Activated CD8-positive, alpha-beta T cell treated with anti-CD3 and anti-CD28 coated beads for 36 hours (primary cell): ENCODE measurements at regions not wholly inside any gene's neighbourhood (a gene's known extent, or its start where the extent isn't known, plus 50 kb on each side); places are given as distances from the start of the nearest gene placed in this dataset.

Experiments
- ATAC-seq: fragments of 200-7000 bp; cut with Tn5 transposase; one replicate; pipeline ENCODE4 v1.10.0; 2021; ENCODE audit warnings: mild to moderate bottlenecking, moderate library complexity
- CTCF ChIA-PET: fragments of 350-600 bp; sonication (Branson Sonifier 250); formaldehyde crosslinking; loops from one replicate; lab custom pipeline; 2021; ENCODE audit warnings: antibody characterized with exemption; lab: Charles Lee
- POLR2A ChIA-PET: fragments of 350-600 bp; sonication (Branson Sonifier 250); formaldehyde crosslinking; loops from one replicate; lab custom pipeline; 2021; ENCODE audit warnings: antibody characterized with exemption; lab: Charles Lee
- DNase-seq: peaks from one replicate; pipeline ENCODE4 v3.0.0-alpha.2; 2020
- H3K27ac Mint-ChIP-seq: one replicate; pipeline ENCODE4 v1.8.0; 2021; ENCODE audit warnings: mild to moderate bottlenecking, mixed read lengths
- H3K27me3 Mint-ChIP-seq: one replicate; pipeline ENCODE4 v1.8.0; 2021; ENCODE audit warnings: mixed read lengths
- H3K36me3 Mint-ChIP-seq: one replicate; pipeline ENCODE4 v1.8.0; 2021; ENCODE audit warnings: low read depth, mixed read lengths
- H3K4me1 Mint-ChIP-seq: one replicate; pipeline ENCODE4 v1.8.0; 2021; ENCODE audit warnings: low read depth, mixed read lengths
- H3K4me3 Mint-ChIP-seq: one replicate; pipeline ENCODE4 v1.8.0; 2021; ENCODE audit warnings: mild to moderate bottlenecking, moderate library complexity, mixed read lengths
- H3K9me3 Mint-ChIP-seq: one replicate; pipeline ENCODE4 v1.8.0; 2021; ENCODE audit warnings: mixed read lengths
- CTCF ChIP-seq: fragments of 200-600 bp; IDR thresholded peaks from one replicate; pipeline ENCODE4 v1.8.0; 2022; ENCODE audit warnings: antibody characterized with exemption, mild to moderate bottlenecking
- intact Hi-C: fragments of 100-400 bp; cut with micrococcal nuclease; formaldehyde crosslinking; loops from one replicate; pipeline ENCODE4 v1.10.0; 2022

GRCh38 chr13:84430446-84430845 lies 548.2 kb upstream of the SLITRK1 start:
- CTCF ChIA-PET = no interaction called here
- Mint-ChIP-seq H3K36me3 (no peaks in the 10 kb centered on the region), H3K4me1 (no peaks in the 10 kb centered on the region), H3K4me3 (no peak overlapping the region), H3K27ac (no peak overlapping the region), H3K27me3 (no peaks in the 10 kb centered on the region), H3K9me3 (no peaks in the 10 kb centered on the region)
- no peak for ATAC-seq
- no peak for TF ChIP-seq CTCF
- intact Hi-C loops = no loop called here
- POLR2A ChIA-PET = no interaction called here
- no peak for DNase-seq

GRCh38 chr13:84430015-84430414 lies 547.7 kb upstream of the SLITRK1 start:
- no peak overlapping the region for H3K4me3 Mint-ChIP-seq
- ChIA-PET CTCF (no interaction called here), POLR2A (no interaction called here)

GRCh38 chr13:84418041-84418440 lies 535.8 kb upstream of the SLITRK1 start:
- Mint-ChIP-seq H3K27me3 (no peaks in the 10 kb centered on the region), H3K9me3 (peaks cover 4% of the 10 kb centered on the region), H3K4me3 (no peak overlapping the region), H3K4me1 (no peaks in the 10 kb centered on the region), H3K27ac (no peak overlapping the region), H3K36me3 (no peaks in the 10 kb centered on the region)
- POLR2A ChIA-PET = no interaction called here
- CTCF ChIA-PET = no interaction called here
- DNase-seq = no peak
- intact Hi-C loops = no loop called here
- no peak for TF ChIP-seq CTCF
- no peak for ATAC-seq

More at GRCh38 chr13:84430015-84430414, 547.7 kb upstream of the SLITRK1 start:
- no peak for TF ChIP-seq CTCF
- H3K36me3 Mint-ChIP-seq = no peaks in the 10 kb centered on the region
- intact Hi-C loops = no loop called here
- H3K4me1 Mint-ChIP-seq = no peaks in the 10 kb centered on the region
- ATAC-seq (no peak), DNase-seq (no peak)
- no peaks in the 10 kb centered on the region for H3K27me3 Mint-ChIP-seq
- H3K9me3 Mint-ChIP-seq = no peaks in the 10 kb centered on the region
- no peak overlapping the region for H3K27ac Mint-ChIP-seq

- no peaks in the 10 kb centered on the region for H3K4me1 Mint-ChIP-seq
- DNase-seq = no peak
- no peaks in the 10 kb centered on the region for H3K27me3 Mint-ChIP-seq
- ATAC-seq = no peak
- ChIA-PET CTCF (no interaction called here), POLR2A (no interaction called here)
- H3K27ac Mint-ChIP-seq = no peak overlapping the region
- intact Hi-C loops = no loop called here
- TF ChIP-seq CTCF = no peak
- H3K4me3 Mint-ChIP-seq = no peak overlapping the region
- H3K9me3 Mint-ChIP-seq = peaks cover 4% of the 10 kb centered on the region
- H3K36me3 Mint-ChIP-seq = no peaks in the 10 kb centered on the region
Measured at GRCh38 chr13:84417416-84417815, 535.1 kb upstream of the SLITRK1 start.

DNA sequence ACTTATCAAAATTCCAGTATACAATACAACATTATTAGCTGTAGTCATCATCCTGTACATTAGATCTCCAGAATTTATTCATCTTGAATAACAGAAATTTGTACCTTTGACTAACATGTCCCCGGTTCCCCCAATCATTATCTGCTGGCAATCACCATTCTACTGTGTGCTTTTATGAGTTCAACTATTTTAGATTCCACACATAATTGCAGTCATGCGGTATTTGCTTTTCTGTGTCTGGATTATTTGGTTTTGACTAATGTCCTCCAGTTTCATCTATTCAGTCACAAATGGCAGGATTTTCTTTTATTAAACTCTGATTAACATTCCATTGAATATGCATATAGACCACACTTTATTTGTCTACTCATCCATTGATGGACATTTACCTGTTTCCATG lies 530.7 kb upstream of the SLITRK1 start:
- ChIA-PET CTCF (no interaction called here), POLR2A (no interaction called here)
- Mint-ChIP-seq H3K36me3 (no peaks in the 10 kb centered on the region), H3K27ac (no peak overlapping the region), H3K27me3 (no peaks in the 10 kb centered on the region), H3K4me3 (no peak overlapping the region), H3K9me3 (peaks cover 2% of the 10 kb centered on the region), H3K4me1 (no peaks in the 10 kb centered on the region)
- DNase-seq (no peak), ATAC-seq (no peak)
- TF ChIP-seq CTCF = no peak
- intact Hi-C loops = no loop called here
